Endodermal cell (in vitro differentiated cells): ENCODE measurements at regions not wholly inside any gene's neighbourhood (a gene's known extent, or its start where the extent isn't known, plus 50 kb on each side); places are given as distances from the start of the nearest gene placed in this dataset.
A peak's percentile ranks its signal among the peaks of the same experiment; 100 is the strongest.
"Not testable (repeated sequence)": the region's sequence is repeated elsewhere in the genome, so short reads cannot be mapped to it uniquely, and the experiment has no call there.

ENCODE experiments used
- DNase-seq: peaks from one replicate; pipeline ENCODE4 v3.0.0-alpha.2; 2017
- H3K27ac ChIP-seq: 2 replicates; pipeline ENCODE4 v1.5.1; 2013; ENCODE audit warnings: mild to moderate bottlenecking, low read depth, low read length, moderate library complexity
- H3K27me3 ChIP-seq: 2 replicates; pipeline ENCODE4 v1.6.1; 2013; ENCODE audit warnings: mild to moderate bottlenecking, low read length, moderate library complexity; ENCODE audit not compliant: insufficient read depth, control insufficient read depth, poor library complexity, severe bottlenecking
- H3K36me3 ChIP-seq: 2 replicates; pipeline ENCODE4 v1.7.0; 2013; ENCODE audit warnings: mild to moderate bottlenecking, low read length, moderate library complexity; ENCODE audit not compliant: control insufficient read depth, insufficient read depth
- H3K4me1 ChIP-seq: one replicate; pipeline ENCODE4 v1.7.0; 2013; ENCODE audit warnings: low read length; ENCODE audit not compliant: control insufficient read depth, insufficient read depth
- H3K4me3 ChIP-seq: 2 replicates; pipeline ENCODE4 v1.5.1; 2013; ENCODE audit warnings: mild to moderate bottlenecking, low read length, moderate library complexity
- H3K9ac ChIP-seq: 2 replicates; pipeline ENCODE4 v1.6.1; 2013; ENCODE audit warnings: mild to moderate bottlenecking, low read length, moderate library complexity; ENCODE audit not compliant: poor library complexity, severe bottlenecking; ENCODE audit errors: extremely low read depth
- H3K9me3 ChIP-seq: 2 replicates; pipeline ENCODE4 v1.6.1; 2013; ENCODE audit warnings: mild to moderate bottlenecking, low read length, moderate library complexity; ENCODE audit not compliant: control insufficient read depth
- H3K27ac Mint-ChIP-seq: 2 replicates; pipeline ENCODE4 v1.8.0; 2020; ENCODE audit warnings: mixed read lengths
- H3K27me3 Mint-ChIP-seq: 2 replicates; pipeline ENCODE4 v1.8.0; 2021; ENCODE audit warnings: mild to moderate bottlenecking, mixed read lengths; ENCODE audit not compliant: insufficient read depth
- H3K36me3 Mint-ChIP-seq: 2 replicates; pipeline ENCODE4 v1.8.0; 2020; ENCODE audit warnings: low read depth, mixed read lengths
- H3K4me1 Mint-ChIP-seq: 2 replicates; pipeline ENCODE4 v1.8.0; 2020; ENCODE audit warnings: mixed read lengths
- H3K4me3 Mint-ChIP-seq: 2 replicates; pipeline ENCODE4 v1.8.0; 2020; ENCODE audit warnings: mild to moderate bottlenecking, moderate library complexity, mixed read lengths
- H3K9me3 Mint-ChIP-seq: 2 replicates; pipeline ENCODE4 v1.8.0; 2020; ENCODE audit warnings: mild to moderate bottlenecking, mixed read lengths
- CTCF ChIP-seq: fragments of 200-600 bp; sonication (generic); conservative IDR thresholded peaks from 2 replicates; pipeline ENCODE4 v1.5.0; 2021; ENCODE audit warnings: antibody characterized with exemption, mild to moderate bottlenecking
- WGBS, 2 experiments: methylation state at CpG; one replicate each; pipeline versions ENCODE4 v1.1.5 to v1.1.7; 2013; ENCODE audit warnings: missing lambda C conversion rate in 2 of 2, mixed read lengths in 1 of 2; ENCODE audit not compliant: insufficient coverage in 1 of 2, insufficient read length in 1 of 2; 5-methylcytosine and 5-hydroxymethylcytosine counted together

GRCh38 chr7:81248420-81248819 lies 329.6 kb upstream of the SEMA3C start:
- WGBS, 2 experiments: 97 to 100% methylated on average over 1 to 3 of the region's 3 CpGs
- no peak overlapping the region for H3K4me3 ChIP-seq
- H3K36me3 ChIP-seq: no peaks in the 10 kb centered on the region
- Mint-ChIP-seq H3K36me3 (no peaks in the 10 kb centered on the region), H3K9me3 (peaks cover 8% of the 10 kb centered on the region), H3K4me1 (peaks cover 2% of the 10 kb centered on the region), H3K27me3 (no peaks in the 10 kb centered on the region), H3K4me3 (no peak overlapping the region), H3K27ac (no peak overlapping the region)
- H3K27ac ChIP-seq: no peak overlapping the region
- H3K9ac ChIP-seq: no peak overlapping the region
- H3K4me1 ChIP-seq: no peaks in the 10 kb centered on the region
- H3K27me3 ChIP-seq: no peaks in the 10 kb centered on the region
- no peaks in the 10 kb centered on the region for H3K9me3 ChIP-seq
- DNase-seq: no peak
- TF ChIP-seq CTCF: no peak

- not testable (repeated sequence) for H3K4me1 Mint-ChIP-seq, H3K27me3 ChIP-seq, H3K4me3 Mint-ChIP-seq, H3K9me3 ChIP-seq, DNase-seq, H3K36me3 ChIP-seq, H3K4me1 ChIP-seq, H3K27me3 Mint-ChIP-seq, H3K27ac ChIP-seq, H3K27ac Mint-ChIP-seq, H3K36me3 Mint-ChIP-seq, H3K4me3 ChIP-seq, H3K9ac ChIP-seq, H3K9me3 Mint-ChIP-seq
- 100% methylated on average over 1 of the region's 1 CpG for WGBS, 2 experiments
Measured at GRCh38 chr7:81247364-81247763, 328.5 kb upstream of the SEMA3C start.

- no peak for TF ChIP-seq CTCF
- no peak for DNase-seq
- Mint-ChIP-seq H3K4me1 (no peaks in the 10 kb centered on the region), H3K27ac (no peak overlapping the region), H3K9me3 (peaks cover 8% of the 10 kb centered on the region), H3K36me3 (no peaks in the 10 kb centered on the region), H3K27me3 (no peaks in the 10 kb centered on the region), H3K4me3 (no peak overlapping the region)
- Histone ChIP-seq H3K27me3 (no peaks in the 10 kb centered on the region), H3K4me3 (no peak overlapping the region), H3K36me3 (no peaks in the 10 kb centered on the region), H3K9me3 (no peaks in the 10 kb centered on the region), H3K9ac (no peak overlapping the region), H3K4me1 (no peaks in the 10 kb centered on the region), H3K27ac (no peak overlapping the region)
- WGBS, 2 experiments: 45 to 67% methylated on average over 4 of the region's 4 CpGs
Measured at GRCh38 chr7:81245353-81245752, 326.5 kb upstream of the SEMA3C start.

GRCh38 chr7:81244224-81244623 lies 325.4 kb upstream of the SEMA3C start:
- H3K9me3 ChIP-seq: no peaks in the 10 kb centered on the region
- H3K36me3 ChIP-seq: no peaks in the 10 kb centered on the region
- Mint-ChIP-seq H3K27ac (no peak overlapping the region), H3K27me3 (no peaks in the 10 kb centered on the region), H3K9me3 (peaks cover 8% of the 10 kb centered on the region), H3K36me3 (no peaks in the 10 kb centered on the region), H3K4me1 (no peaks in the 10 kb centered on the region), H3K4me3 (no peak overlapping the region)
- H3K27me3 ChIP-seq: no peaks in the 10 kb centered on the region
- no peak overlapping the region for H3K4me3 ChIP-seq
- no peak overlapping the region for H3K27ac ChIP-seq
- no peak overlapping the region for H3K9ac ChIP-seq
- peak; percentile 43 for TF ChIP-seq CTCF
- WGBS, 2 experiments: 89% methylated on average over 1 to 3 of the region's 3 CpGs
- no peaks in the 10 kb centered on the region for H3K4me1 ChIP-seq
- no peak for DNase-seq
